Erythroblast (primary cell): ENCODE measurements at regions not wholly inside any gene's neighbourhood (a gene's known extent, or its start where the extent isn't known, plus 50 kb on each side); places are given as distances from the start of the nearest gene placed in this dataset.

Experiments
- GATA1 ChIP-seq: IDR thresholded peaks from 2 replicates; pipeline ENCODE4 v1.6.1; 2011; ENCODE audit warnings: low read depth, mild to moderate bottlenecking, control low read depth, low read length, moderate library complexity
- POLR2A ChIP-seq: IDR thresholded peaks from 2 replicates; pipeline ENCODE4 v1.6.1; 2011; ENCODE audit warnings: mild to moderate bottlenecking, low read length

DNA sequence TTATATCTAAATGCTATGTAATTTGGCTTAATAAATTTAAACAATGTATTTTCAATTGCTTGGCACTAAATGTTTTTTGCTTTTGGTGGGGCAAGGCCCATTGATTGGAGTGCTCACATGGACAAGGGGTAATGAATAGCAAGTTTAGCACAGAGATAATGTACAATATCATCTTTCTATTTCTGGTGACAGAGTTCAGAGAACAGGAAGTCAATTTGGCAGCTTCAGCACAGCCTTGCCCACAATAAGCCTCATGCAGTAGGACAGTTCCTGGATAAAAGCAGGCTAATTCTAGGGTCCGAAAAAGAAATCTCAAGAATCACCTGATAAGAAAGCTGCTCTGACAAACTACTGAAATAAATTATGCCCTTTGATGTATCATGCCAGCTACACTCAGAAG lies 443.9 kb upstream of the FSHR start:
- no peak for TF ChIP-seq POLR2A
- TF ChIP-seq GATA1, result no peak
